GM23338 (cell line): ENCODE measurements at regions not wholly inside any gene's neighbourhood (a gene's known extent, or its start where the extent isn't known, plus 50 kb on each side); places are given as distances from the start of the nearest gene placed in this dataset.

Experiments used
- ATAC-seq: fragments of 200-7000 bp; cut with Tn5 transposase; 3 replicates; pipeline ENCODE4 v1.9.1; 2020
- DNase-seq: peaks from one replicate; pipeline ENCODE4 v3.0.0-alpha.2; 2015; ENCODE audit warnings: low spot score
- H2AFZ ChIP-seq: fragments of 200-600 bp; sonication (generic); 2 replicates; pipeline ENCODE4 v1.8.0; 2016; ENCODE audit warnings: antibody characterized with exemption, mild to moderate bottlenecking, moderate library complexity
- H3F3A ChIP-seq: fragments of 200-600 bp; sonication (generic); replicated peaks from 2 replicates; pipeline ENCODE4 v1.8.0; 2017; ENCODE audit warnings: antibody characterized with exemption, mixed run types, low read depth
- H3K27ac ChIP-seq: fragments of 200-600 bp; sonication (generic); 2 replicates; pipeline ENCODE4 v1.6.1; 2016; ENCODE audit warnings: low read depth
- H3K27me3 ChIP-seq: fragments of 200-600 bp; sonication (generic); 2 replicates; pipeline ENCODE4 v1.8.0; 2016; ENCODE audit warnings: mild to moderate bottlenecking, mixed run types, moderate library complexity; ENCODE audit not compliant: insufficient read depth
- H3K36me3 ChIP-seq: fragments of 200-600 bp; sonication (generic); 2 replicates; pipeline ENCODE4 v1.8.0; 2016; ENCODE audit warnings: mild to moderate bottlenecking; ENCODE audit not compliant: insufficient read depth
- H3K4me1 ChIP-seq: fragments of 200-600 bp; sonication (generic); 2 replicates; pipeline ENCODE4 v1.8.0; 2016; ENCODE audit warnings: mild to moderate bottlenecking, moderate library complexity; ENCODE audit not compliant: insufficient read depth
- H3K4me2 ChIP-seq: fragments of 200-600 bp; sonication (generic); 2 replicates; pipeline ENCODE4 v1.7.1; 2017; ENCODE audit warnings: mixed run types
- H3K4me3 ChIP-seq: fragments of 200-600 bp; sonication (generic); 2 replicates; pipeline ENCODE4 v1.6.1; 2016; ENCODE audit warnings: mixed run types
- H3K79me2 ChIP-seq: fragments of 200-600 bp; sonication (generic); replicated peaks from 2 replicates; pipeline ENCODE4 v1.8.0; 2017; ENCODE audit warnings: mild to moderate bottlenecking; ENCODE audit not compliant: insufficient read depth
- H3K9me2 ChIP-seq: fragments of 200-600 bp; sonication (generic); 2 replicates; pipeline ENCODE4 v1.8.0; 2017; ENCODE audit not compliant: insufficient read depth
- H4K20me1 ChIP-seq: fragments of 200-600 bp; sonication (generic); replicated peaks from 2 replicates; pipeline ENCODE4 v1.8.0; 2017; ENCODE audit warnings: mild to moderate bottlenecking; ENCODE audit not compliant: insufficient read depth
- H3K27ac Mint-ChIP-seq: 2 replicates; pipeline ENCODE4 v1.8.0; 2020; ENCODE audit warnings: inconsistent platforms, mild to moderate bottlenecking, moderate library complexity, mixed read lengths
- H3K27me3 Mint-ChIP-seq: 3 replicates; pipeline ENCODE4 v1.8.0; 2022; ENCODE audit warnings: low read depth, mild to moderate bottlenecking, moderate library complexity, mixed read lengths, inconsistent platforms; ENCODE audit not compliant: insufficient read depth, poor library complexity
- H3K36me3 Mint-ChIP-seq: 3 replicates; pipeline ENCODE4 v1.8.0; 2021; ENCODE audit warnings: low read depth, mild to moderate bottlenecking, inconsistent platforms, moderate library complexity, mixed read lengths
- H3K4me1 Mint-ChIP-seq: 3 replicates; pipeline ENCODE4 v1.8.0; 2020; ENCODE audit warnings: mild to moderate bottlenecking, inconsistent platforms, mixed read lengths
- H3K4me3 Mint-ChIP-seq: 3 replicates; pipeline ENCODE4 v1.8.0; 2021; ENCODE audit warnings: moderate library complexity, mild to moderate bottlenecking, inconsistent platforms, mixed read lengths
- H3K9me3 Mint-ChIP-seq: 3 replicates; pipeline ENCODE4 v1.8.0; 2020; ENCODE audit warnings: moderate library complexity, mild to moderate bottlenecking, inconsistent platforms, mixed read lengths
- CREB1 ChIP-seq: fragments of 250-450 bp; sonication (Bioruptor Pico); IDR thresholded peaks from 2 replicates; pipeline ENCODE4 v1.5.0; 2020; ENCODE audit warnings: low read depth, mild to moderate bottlenecking, moderate library complexity
- CTCF ChIP-seq, 2 experiments: fragments of 200-600 bp in 1 of 2; sonication (generic) in 1 of 2; conservative IDR thresholded peaks; 2 replicates each; pipeline versions ENCODE4 v1.5.1 to v1.6.1; 2016 to 2017; ENCODE audit warnings: antibody characterized with exemption in 2 of 2, low read depth in 2 of 2, mild to moderate bottlenecking in 2 of 2, moderate library complexity in 1 of 2
- EZH2 ChIP-seq: fragments of 200-600 bp; sonication (generic); IDR thresholded peaks from one replicate; pipeline ENCODE4 v1.8.0; 2017; ENCODE audit warnings: antibody characterized with exemption, mild to moderate bottlenecking, low read depth; ENCODE audit not compliant: unreplicated experiment
- EZH2phosphoT487 ChIP-seq: fragments of 200-600 bp; sonication (generic); IDR thresholded peaks from one replicate; pipeline ENCODE4 v1.8.1; 2018; ENCODE audit warnings: antibody characterized with exemption; ENCODE audit not compliant: unreplicated experiment
- JUNB ChIP-seq: IDR thresholded peaks from one replicate; pipeline ENCODE4 v1.6.1; 2016; ENCODE audit warnings: antibody characterized with exemption; ENCODE audit not compliant: unreplicated experiment
- NANOG ChIP-seq: IDR thresholded peaks from 2 replicates; pipeline ENCODE4 v1.6.1; 2016; ENCODE audit warnings: antibody characterized with exemption, borderline replicate concordance
- POLR2AphosphoS5 ChIP-seq: IDR thresholded peaks from 2 replicates; pipeline ENCODE4 v1.6.1; 2016; ENCODE audit warnings: antibody characterized with exemption, low read depth
- REST ChIP-seq: IDR thresholded peaks from one replicate; pipeline ENCODE4 v1.6.1; 2018; ENCODE audit warnings: antibody characterized with exemption; ENCODE audit not compliant: unreplicated experiment
- STAT1 ChIP-seq: IDR thresholded peaks from one replicate; pipeline ENCODE4 v1.6.1; 2016; ENCODE audit warnings: antibody characterized with exemption; ENCODE audit not compliant: unreplicated experiment
- ZNF114 ChIP-seq: fragments of 250-450 bp; sonication (Bioruptor Pico); IDR thresholded peaks from 2 replicates; pipeline ENCODE4 v1.5.0; 2020; ENCODE audit warnings: mild to moderate bottlenecking, moderate library complexity
- ZNF331 ChIP-seq: fragments of 250-450 bp; sonication (Bioruptor Pico); IDR thresholded peaks from 2 replicates; pipeline ENCODE4 v1.5.0; 2020; ENCODE audit warnings: low read depth, mild to moderate bottlenecking, moderate library complexity
- ZNF462 ChIP-seq: fragments of 250-450 bp; sonication (Bioruptor Pico); IDR thresholded peaks from 2 replicates; pipeline ENCODE4 v1.5.0; 2020; ENCODE audit warnings: mild to moderate bottlenecking, moderate library complexity
- TF ChIP-seq, protein P1 (sequence below): IDR thresholded peaks from 2 replicates; pipeline ENCODE4 v1.6.1; 2016; ENCODE audit warnings: antibody characterized with exemption

GRCh38 chr22:33111491-33111890 lies 53.3 kb upstream of the SYN3 start:
- peak; percentile 35 for DNase-seq
- no peaks in the 10 kb centered on the region for H3K9me3 Mint-ChIP-seq
- H3K36me3 Mint-ChIP-seq: no peaks in the 10 kb centered on the region
- Histone ChIP-seq H3K36me3 (no peaks in the 10 kb centered on the region), H3K27ac (no peak overlapping the region), H3K27me3 (no peaks in the 10 kb centered on the region), H3K4me3 (no peak overlapping the region), H4K20me1 (no peaks in the 10 kb centered on the region), H2AFZ (no peak overlapping the region), H3K9me2 (no peaks in the 10 kb centered on the region), H3K79me2 (no peaks in the 10 kb centered on the region), H3K4me1 (no peaks in the 10 kb centered on the region), H3F3A (no peaks in the 10 kb centered on the region), H3K4me2 (no peak overlapping the region)
- H3K4me1 Mint-ChIP-seq: peaks cover 4% of the 10 kb centered on the region; the same call in 1 of the 3 replicates
- TF ChIP-seq CTCF (conservative IDR thresholded peaks at IDR 0.05; ENCODE audit: low read depth in 2 of 2) (no peak), POLR2AphosphoS5 (no peak), CREB1 (no peak), ZNF331 (CRISPR knock-in tag) (no peak), STAT1 (no peak), EZH2phosphoT487 (no peak), ZNF462 (CRISPR knock-in tag) (no peak), REST (no peak), JUNB (no peak), NANOG (no peak), EZH2 (no peak), ZNF114 (no peak)
- TF ChIP-seq, protein P1, sequence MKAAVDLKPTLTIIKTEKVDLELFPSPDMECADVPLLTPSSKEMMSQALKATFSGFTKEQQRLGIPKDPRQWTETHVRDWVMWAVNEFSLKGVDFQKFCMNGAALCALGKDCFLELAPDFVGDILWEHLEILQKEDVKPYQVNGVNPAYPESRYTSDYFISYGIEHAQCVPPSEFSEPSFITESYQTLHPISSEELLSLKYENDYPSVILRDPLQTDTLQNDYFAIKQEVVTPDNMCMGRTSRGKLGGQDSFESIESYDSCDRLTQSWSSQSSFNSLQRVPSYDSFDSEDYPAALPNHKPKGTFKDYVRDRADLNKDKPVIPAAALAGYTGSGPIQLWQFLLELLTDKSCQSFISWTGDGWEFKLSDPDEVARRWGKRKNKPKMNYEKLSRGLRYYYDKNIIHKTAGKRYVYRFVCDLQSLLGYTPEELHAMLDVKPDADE: no peak
- no peak for ATAC-seq
- no peak overlapping the region for H3K4me3 Mint-ChIP-seq
- no peak overlapping the region for H3K27ac Mint-ChIP-seq
- peaks cover 2% of the 10 kb centered on the region for H3K27me3 Mint-ChIP-seq
